DOHH2 (cell line): ENCODE measurements at regions not wholly inside any gene's neighbourhood (a gene's known extent, or its start where the extent isn't known, plus 50 kb on each side); places are given as distances from the start of the nearest gene placed in this dataset.

Source experiments
- H3F3A ChIP-seq: fragments of 200-600 bp; sonication (generic), shearing (Covaris generic); 2 replicates; pipeline ENCODE4 v1.6.0; 2016; ENCODE audit warnings: antibody characterized with exemption, mild to moderate bottlenecking; ENCODE audit not compliant: control insufficient read depth, insufficient read depth
- H3K27ac ChIP-seq: fragments of 200-600 bp; sonication (generic); 2 replicates; pipeline ENCODE4 v1.5.1; 2014; ENCODE audit warnings: low read depth, mild to moderate bottlenecking, low read length, moderate library complexity
- H3K27me3 ChIP-seq: fragments of 200-600 bp; sonication (generic); 2 replicates; pipeline ENCODE4 v1.6.1; 2014; ENCODE audit warnings: mild to moderate bottlenecking, low read length, mixed read lengths; ENCODE audit not compliant: control insufficient read depth
- H3K36me3 ChIP-seq: fragments of 200-600 bp; sonication (generic); 2 replicates; pipeline ENCODE4 v1.6.1; 2014; ENCODE audit warnings: mild to moderate bottlenecking, low read length, moderate library complexity, mixed read lengths; ENCODE audit not compliant: control insufficient read depth
- H3K4me1 ChIP-seq: fragments of 200-600 bp; sonication (generic); 2 replicates; pipeline ENCODE4 v1.6.1; 2014; ENCODE audit warnings: mild to moderate bottlenecking, low read length, mixed read lengths; ENCODE audit not compliant: control insufficient read depth
- H3K4me2 ChIP-seq: fragments of 200-600 bp; sonication (generic); 2 replicates; pipeline ENCODE4 v1.6.0; 2014; ENCODE audit warnings: mild to moderate bottlenecking, low read length, moderate library complexity
- H3K4me3 ChIP-seq: fragments of 200-600 bp; sonication (generic); 2 replicates; pipeline ENCODE4 v1.5.1; 2014; ENCODE audit warnings: mild to moderate bottlenecking, low read length, mixed read lengths
- H3K79me2 ChIP-seq: fragments of 200-600 bp; sonication (generic); 2 replicates; pipeline ENCODE4 v1.6.1; 2014; ENCODE audit warnings: mild to moderate bottlenecking, low read length, mixed read lengths; ENCODE audit not compliant: control insufficient read depth
- H3K9me2 ChIP-seq: fragments of 200-600 bp; sonication (generic); replicated peaks from 2 replicates; pipeline ENCODE4 v1.6.1; 2014; ENCODE audit warnings: mild to moderate bottlenecking, low read length, mixed read lengths; ENCODE audit not compliant: control insufficient read depth
- H3K9me3 ChIP-seq: fragments of 200-600 bp; sonication (generic); 2 replicates; pipeline ENCODE4 v1.6.1; 2014; ENCODE audit warnings: antibody characterized with exemption, low read length, mixed read lengths; ENCODE audit not compliant: control insufficient read depth, insufficient read depth
- H4K20me1 ChIP-seq: fragments of 200-600 bp; sonication (generic); 2 replicates; pipeline ENCODE4 v1.6.0; 2014; ENCODE audit warnings: low read depth, mild to moderate bottlenecking, antibody characterized with exemption, low read length, moderate library complexity; ENCODE audit not compliant: control insufficient read depth, insufficient read depth
- CTCF ChIP-seq: fragments of 200-600 bp; sonication (generic); IDR thresholded peaks from one replicate; pipeline ENCODE4 v1.5.1; 2014; ENCODE audit warnings: antibody characterized with exemption, mild to moderate bottlenecking, low read depth, low read length; ENCODE audit not compliant: poor library complexity, severe bottlenecking
- EZH2phosphoT487 ChIP-seq: fragments of 200-600 bp; sonication (generic); IDR thresholded peaks from 2 replicates; pipeline ENCODE4 v1.6.1; 2017; ENCODE audit warnings: borderline replicate concordance, mild to moderate bottlenecking, antibody characterized with exemption, low read length, moderate library complexity, mixed read lengths

GRCh38 chr21:24023936-24024335 lies 1583.3 kb downstream of the MRPL39 start:
- H3K27ac ChIP-seq: no peak overlapping the region
- H3F3A ChIP-seq: no peaks in the 10 kb centered on the region

GRCh38 chr21:24023402-24023801 lies 1583.9 kb downstream of the MRPL39 start:
- Histone ChIP-seq H3F3A (no peaks in the 10 kb centered on the region), H3K9me2 (no peaks in the 10 kb centered on the region), H3K27me3 (no peaks in the 10 kb centered on the region), H3K9me3 (peaks cover 9% of the 10 kb centered on the region; the same call in 1 of the 2 replicates), H3K36me3 (no peaks in the 10 kb centered on the region), H3K27ac (no peak overlapping the region), H3K4me3 (no peak overlapping the region), H4K20me1 (no peaks in the 10 kb centered on the region), H3K4me1 (no peaks in the 10 kb centered on the region), H3K79me2 (no peaks in the 10 kb centered on the region), H3K4me2 (no peak overlapping the region)
- TF ChIP-seq CTCF: no peak
- no peak for TF ChIP-seq EZH2phosphoT487

More at GRCh38 chr21:24023936-24024335, 1583.3 kb downstream of the MRPL39 start:
- Histone ChIP-seq H3K9me3 (peaks cover 9% of the 10 kb centered on the region; the same call in 1 of the 2 replicates), H3K4me3 (no peak overlapping the region), H3K27me3 (no peaks in the 10 kb centered on the region), H4K20me1 (no peaks in the 10 kb centered on the region), H3K9me2 (no peaks in the 10 kb centered on the region), H3K36me3 (no peaks in the 10 kb centered on the region), H3K4me2 (no peak overlapping the region), H3K79me2 (no peaks in the 10 kb centered on the region), H3K4me1 (no peaks in the 10 kb centered on the region)
- no peak for TF ChIP-seq EZH2phosphoT487
- no peak for TF ChIP-seq CTCF

GRCh38 chr21:24014381-24014780 lies 1592.9 kb downstream of the MRPL39 start:
- Histone ChIP-seq H4K20me1 (no peaks in the 10 kb centered on the region), H3K4me3 (no peak overlapping the region), H3K27ac (no peak overlapping the region), H3K79me2 (no peaks in the 10 kb centered on the region), H3K27me3 (no peaks in the 10 kb centered on the region), H3K36me3 (no peaks in the 10 kb centered on the region), H3F3A (no peaks in the 10 kb centered on the region), H3K4me1 (no peaks in the 10 kb centered on the region), H3K9me3 (no peaks in the 10 kb centered on the region; the same call in 1 of the 2 replicates), H3K9me2 (no peaks in the 10 kb centered on the region), H3K4me2 (no peak overlapping the region)
- no peak for TF ChIP-seq EZH2phosphoT487
- peak; percentile 44 for TF ChIP-seq CTCF
